ENCODE measurements at regions not wholly inside any gene's neighbourhood (a gene's known extent, or its start where the extent isn't known, plus 50 kb on each side); places are given as distances from the start of the nearest gene placed in this dataset.

DNA sequence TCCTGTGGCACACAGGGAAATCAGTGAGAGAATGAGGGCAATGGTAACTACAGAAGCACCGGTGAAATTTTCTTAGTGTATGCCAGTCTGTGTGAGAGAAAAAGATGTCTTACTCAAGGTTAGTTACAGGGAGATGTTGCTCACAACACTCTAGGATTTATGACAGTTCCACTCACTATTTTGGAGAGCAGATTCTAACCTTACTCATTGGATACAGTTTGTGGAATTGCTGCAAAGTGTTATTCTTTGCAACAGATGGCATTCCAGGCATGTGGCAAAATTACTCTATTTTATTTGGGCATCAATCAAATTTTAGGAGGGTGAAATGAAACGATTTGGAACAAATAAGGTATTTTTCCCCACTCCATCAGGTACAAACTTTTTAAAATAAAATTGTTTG is 449.1 kb downstream of the PIK3C3 start:
- Mint-ChIP-seq H3K27ac (peak overlapping the region; percentile 73), H3K4me1 (peaks cover 18% of the 10 kb centered on the region), H3K27me3 (ENCODE audit: low read depth, poor library complexity) (no peaks in the 10 kb centered on the region), H3K36me3 (ENCODE audit: low read depth) (peaks cover 17% of the 10 kb centered on the region), H3K4me3 (no peak overlapping the region), H3K9me3 (peaks cover 40% of the 10 kb centered on the region)
- TF ChIP-seq, protein P1, sequence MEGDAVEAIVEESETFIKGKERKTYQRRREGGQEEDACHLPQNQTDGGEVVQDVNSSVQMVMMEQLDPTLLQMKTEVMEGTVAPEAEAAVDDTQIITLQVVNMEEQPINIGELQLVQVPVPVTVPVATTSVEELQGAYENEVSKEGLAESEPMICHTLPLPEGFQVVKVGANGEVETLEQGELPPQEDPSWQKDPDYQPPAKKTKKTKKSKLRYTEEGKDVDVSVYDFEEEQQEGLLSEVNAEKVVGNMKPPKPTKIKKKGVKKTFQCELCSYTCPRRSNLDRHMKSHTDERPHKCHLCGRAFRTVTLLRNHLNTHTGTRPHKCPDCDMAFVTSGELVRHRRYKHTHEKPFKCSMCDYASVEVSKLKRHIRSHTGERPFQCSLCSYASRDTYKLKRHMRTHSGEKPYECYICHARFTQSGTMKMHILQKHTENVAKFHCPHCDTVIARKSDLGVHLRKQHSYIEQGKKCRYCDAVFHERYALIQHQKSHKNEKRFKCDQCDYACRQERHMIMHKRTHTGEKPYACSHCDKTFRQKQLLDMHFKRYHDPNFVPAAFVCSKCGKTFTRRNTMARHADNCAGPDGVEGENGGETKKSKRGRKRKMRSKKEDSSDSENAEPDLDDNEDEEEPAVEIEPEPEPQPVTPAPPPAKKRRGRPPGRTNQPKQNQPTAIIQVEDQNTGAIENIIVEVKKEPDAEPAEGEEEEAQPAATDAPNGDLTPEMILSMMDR (IDR thresholded peaks at IDR 0.05) = no peak
- no peak for DNase-seq

DNA sequence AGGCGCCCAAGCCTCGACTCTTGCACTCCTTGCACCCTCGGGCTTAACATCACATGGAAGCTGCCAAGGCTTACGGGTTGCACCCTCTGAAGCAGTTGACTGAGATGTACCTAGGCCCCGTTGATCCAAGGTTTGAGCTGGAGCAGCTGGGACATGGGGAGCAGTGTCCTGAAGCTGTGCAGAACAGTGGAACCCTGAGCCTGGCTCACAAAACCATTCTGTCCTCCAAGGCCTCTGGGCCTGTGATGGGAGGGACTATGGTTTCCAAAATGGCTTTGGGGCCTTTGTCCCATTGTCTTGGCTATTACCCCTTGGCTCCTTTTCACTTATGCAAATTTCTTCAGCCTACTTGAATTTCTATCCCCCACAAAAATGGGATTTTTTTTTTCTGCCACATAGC is 454.0 kb downstream of the PIK3C3 start:
- H3K36me3 Mint-ChIP-seq (ENCODE audit: low read depth) = peaks cover 11% of the 10 kb centered on the region
- no peaks in the 10 kb centered on the region for H3K27me3 Mint-ChIP-seq (ENCODE audit: low read depth, poor library complexity)
- H3K9me3 Mint-ChIP-seq = peaks cover 46% of the 10 kb centered on the region
- TF ChIP-seq, protein P1 (IDR thresholded peaks at IDR 0.05) = no peak
- peaks cover 4% of the 10 kb centered on the region for H3K4me1 Mint-ChIP-seq
- H3K27ac Mint-ChIP-seq = no peak overlapping the region
- no peak overlapping the region for H3K4me3 Mint-ChIP-seq
- no peak for DNase-seq

DNA sequence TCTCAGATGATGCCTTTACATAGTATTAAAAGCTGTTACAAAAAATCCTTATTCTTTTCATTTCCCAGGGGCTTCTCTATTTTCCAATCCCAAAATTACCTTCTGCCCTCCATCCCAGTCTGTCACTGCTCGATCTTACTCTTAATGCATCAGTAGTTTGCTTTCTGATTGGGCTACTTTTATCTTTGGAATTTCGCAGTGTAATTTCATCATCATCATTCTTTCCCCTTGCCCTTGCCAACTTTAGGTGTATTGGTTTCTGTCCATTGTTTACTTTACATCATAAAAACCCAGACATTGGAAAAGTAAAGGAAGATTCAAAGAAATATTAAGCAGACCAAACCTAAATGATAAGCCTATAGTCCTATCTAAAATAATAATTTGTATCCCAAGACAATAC is 457.2 kb downstream of the PIK3C3 start:
- TF ChIP-seq, protein P1 (IDR thresholded peaks at IDR 0.05) = no peak
- H3K27me3 Mint-ChIP-seq (ENCODE audit: low read depth, poor library complexity) = no peaks in the 10 kb centered on the region
- H3K9me3 Mint-ChIP-seq = peaks cover 36% of the 10 kb centered on the region
- no peak overlapping the region for H3K4me3 Mint-ChIP-seq
- H3K4me1 Mint-ChIP-seq = no peaks in the 10 kb centered on the region
- no peak for DNase-seq
- peaks cover 10% of the 10 kb centered on the region for H3K36me3 Mint-ChIP-seq (ENCODE audit: low read depth)
- H3K27ac Mint-ChIP-seq = no peak overlapping the region

DNA sequence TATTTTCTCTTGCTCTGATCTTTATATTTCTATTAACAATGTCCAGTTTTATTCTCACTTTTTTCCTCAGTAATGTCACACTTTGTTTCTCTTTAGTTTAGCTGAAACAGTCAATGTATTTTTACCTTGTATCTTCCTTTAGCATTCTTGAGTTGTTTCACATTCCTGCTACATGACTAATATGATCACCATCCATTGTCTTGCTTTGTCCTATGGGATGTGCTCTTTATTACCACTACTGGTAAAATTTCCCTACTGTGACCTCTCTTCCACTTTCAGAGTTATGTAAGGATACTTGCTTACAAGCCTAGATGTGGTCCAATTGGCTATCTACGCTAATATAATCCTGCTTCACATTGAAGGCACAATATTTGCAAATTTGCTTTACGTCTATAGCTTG is 457.9 kb downstream of the PIK3C3 start:
- TF ChIP-seq, protein P1 (IDR thresholded peaks at IDR 0.05) = no peak
- Mint-ChIP-seq H3K27ac (no peak overlapping the region), H3K36me3 (ENCODE audit: low read depth) (peaks cover 7% of the 10 kb centered on the region), H3K4me3 (no peak overlapping the region), H3K27me3 (ENCODE audit: low read depth, poor library complexity) (no peaks in the 10 kb centered on the region), H3K9me3 (peaks cover 30% of the 10 kb centered on the region), H3K4me1 (no peaks in the 10 kb centered on the region)
- DNase-seq = no peak

DNA sequence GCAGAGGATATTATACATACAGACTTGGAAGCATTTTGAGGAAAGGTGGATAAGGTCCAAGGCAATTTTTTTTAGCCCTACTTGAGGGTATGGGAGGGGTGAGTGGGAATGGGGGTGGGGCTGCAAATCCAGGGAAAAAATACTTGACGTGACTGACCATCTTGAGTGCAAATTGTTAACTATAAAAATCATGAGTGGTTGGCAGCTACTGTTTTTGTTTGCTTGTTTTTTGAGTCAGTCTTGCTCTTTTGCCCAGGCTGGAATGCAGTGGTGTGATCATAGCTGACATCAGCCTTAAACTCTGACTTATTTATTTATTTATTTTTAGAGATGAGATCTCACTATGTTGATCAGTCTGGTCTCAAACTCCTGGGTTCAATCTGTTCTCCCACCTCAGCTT is 458.8 kb downstream of the PIK3C3 start:
- DNase-seq = no peak
- Mint-ChIP-seq H3K4me3 (no peak overlapping the region), H3K9me3 (peaks cover 22% of the 10 kb centered on the region), H3K36me3 (ENCODE audit: low read depth) (peaks cover 7% of the 10 kb centered on the region), H3K27ac (peak overlapping the region; percentile 53), H3K27me3 (ENCODE audit: low read depth, poor library complexity) (no peaks in the 10 kb centered on the region), H3K4me1 (no peaks in the 10 kb centered on the region)
- TF ChIP-seq, protein P1 (IDR thresholded peaks at IDR 0.05) = no peak

DNA sequence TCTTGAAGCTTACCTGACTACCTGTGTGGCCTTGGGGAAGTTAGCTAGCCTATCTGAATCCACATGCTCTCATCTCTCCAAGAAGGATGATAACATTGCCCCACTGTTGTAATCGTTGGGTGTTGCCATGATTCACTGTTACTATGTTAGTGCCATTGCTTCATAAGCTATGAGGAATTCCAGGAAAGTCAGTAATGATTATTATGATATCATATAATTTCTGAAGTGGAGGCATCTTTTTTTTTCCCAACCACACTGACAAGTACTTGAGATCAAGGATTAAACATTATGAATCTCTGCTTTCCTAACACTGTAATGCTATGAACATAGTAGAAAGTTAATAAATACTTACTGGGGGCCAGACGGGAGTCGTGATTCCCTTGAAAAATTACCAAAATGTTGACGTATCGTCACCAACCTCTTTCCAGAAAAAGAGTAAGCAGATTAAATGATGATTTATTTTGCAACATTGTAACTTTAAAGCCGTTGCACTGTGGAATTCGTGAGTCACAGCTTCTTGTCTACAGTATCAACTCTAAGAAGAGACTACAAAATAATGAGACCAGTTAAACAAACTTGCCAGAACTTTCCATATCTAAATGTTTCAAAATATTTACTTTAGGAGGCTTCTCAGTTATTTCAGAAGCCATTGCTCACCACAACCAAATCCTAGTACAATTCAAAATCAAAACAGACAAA is 459.9 kb downstream of the PIK3C3 start:
- Mint-ChIP-seq H3K27ac (no peak overlapping the region), H3K36me3 (ENCODE audit: low read depth) (no peaks in the 10 kb centered on the region), H3K27me3 (ENCODE audit: low read depth, poor library complexity) (no peaks in the 10 kb centered on the region), H3K9me3 (peaks cover 13% of the 10 kb centered on the region), H3K4me3 (no peak overlapping the region), H3K4me1 (no peaks in the 10 kb centered on the region)
- DNase-seq = no peak
- TF ChIP-seq, protein P1 (IDR thresholded peaks at IDR 0.05) = no peak
